Middle frontal gyrus (tissue), 1 donor: ENCODE measurements at regions not wholly inside any gene's neighbourhood (a gene's known extent, or its start where the extent isn't known, plus 50 kb on each side); places are given as distances from the start of the nearest gene placed in this dataset.

Experiments used
- DNase-seq: peaks from one replicate; pipeline ENCODE4 v3.0.0-alpha.2; 2015; ENCODE audit warnings: low spot score; ENCODE audit errors: extremely low spot score

- DNase-seq: no peak
Observed at GRCh38 chr6:142500250-142500786, 198.5 kb downstream of the ADGRG6 start.

DNA sequence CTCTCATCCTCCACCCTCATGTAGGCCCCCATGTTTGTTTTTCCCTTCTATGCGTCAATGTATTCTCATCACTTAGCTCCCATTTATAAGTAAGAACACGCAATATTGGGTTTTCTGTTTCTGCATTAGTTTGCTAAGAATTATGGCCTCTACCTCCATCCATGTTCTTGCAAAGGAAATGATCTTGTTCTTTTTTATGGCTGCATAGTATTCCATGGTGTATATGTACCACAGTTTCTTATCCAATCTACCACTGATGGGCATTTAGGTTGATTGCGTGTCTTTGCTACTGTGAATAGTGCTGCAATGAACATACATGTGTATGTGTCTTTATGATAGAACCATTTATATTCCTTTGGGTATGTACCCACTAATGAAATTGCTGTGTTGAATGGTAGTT, 200.0 kb downstream of the ADGRG6 start:
- DNase-seq: no peak

- no peak for DNase-seq
Observed at GRCh38 chr6:142507065-142507464, 205.3 kb downstream of the ADGRG6 start.

DNA sequence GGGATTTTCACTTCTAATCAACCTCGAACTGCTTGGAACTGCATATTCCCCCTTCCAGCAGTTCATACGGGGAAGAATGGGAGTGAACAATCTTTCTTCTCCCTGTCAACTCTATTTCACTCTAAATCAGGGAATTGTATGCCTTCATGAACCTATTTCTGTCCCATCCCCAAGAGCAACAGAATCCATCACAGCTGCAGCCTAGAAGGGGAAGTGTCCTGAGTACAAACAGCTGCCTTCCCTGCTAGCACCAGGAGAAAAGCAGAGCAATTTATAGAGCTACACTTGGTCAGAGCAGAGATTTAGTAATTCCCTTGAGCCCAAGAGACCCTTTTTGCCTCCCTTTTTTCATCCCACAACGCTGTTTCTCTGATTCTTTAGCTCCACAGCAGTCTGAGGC, 208.4 kb downstream of the ADGRG6 start:
- no peak for DNase-seq

DNA sequence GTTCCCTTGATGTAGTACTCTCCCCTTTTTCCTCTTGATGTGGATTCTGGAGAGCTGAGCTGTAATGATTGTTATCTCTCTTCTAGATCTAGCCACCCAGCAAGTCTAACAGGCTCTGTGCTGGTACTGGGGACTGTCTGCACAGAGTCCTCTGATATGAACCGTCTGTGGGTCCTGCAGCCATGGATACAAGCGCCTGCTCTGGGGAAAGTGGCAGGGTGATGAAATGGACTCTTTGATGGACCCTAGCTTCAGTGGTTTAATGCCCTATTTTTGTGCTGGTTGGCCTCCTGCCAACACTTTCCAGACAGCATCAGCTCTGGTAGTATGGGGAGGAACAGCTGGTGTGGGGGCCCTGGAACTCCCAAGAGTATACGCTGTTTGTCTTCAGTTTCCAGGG, 216.3 kb downstream of the ADGRG6 start:
- DNase-seq: no peak

DNA sequence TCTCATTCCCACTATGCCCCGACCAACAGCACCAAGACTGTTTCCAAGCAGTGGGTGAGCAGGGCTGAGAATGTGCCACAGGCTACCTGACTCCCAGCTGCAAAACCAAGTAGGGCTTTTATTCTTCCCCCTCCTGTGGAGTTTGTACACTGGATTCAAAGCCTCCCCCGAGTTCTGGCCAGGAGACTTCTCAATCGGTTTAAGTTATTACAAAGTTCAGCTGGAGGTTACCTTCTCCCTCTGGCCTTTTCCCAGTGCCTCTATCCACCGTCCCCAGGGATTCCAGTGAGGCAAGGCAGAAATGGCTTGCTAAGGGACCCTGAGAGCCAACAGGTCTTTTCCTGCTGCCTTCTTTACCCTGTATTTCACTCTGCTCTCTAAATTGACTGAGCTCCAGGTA, 217.0 kb downstream of the ADGRG6 start:
- no peak for DNase-seq

DNA sequence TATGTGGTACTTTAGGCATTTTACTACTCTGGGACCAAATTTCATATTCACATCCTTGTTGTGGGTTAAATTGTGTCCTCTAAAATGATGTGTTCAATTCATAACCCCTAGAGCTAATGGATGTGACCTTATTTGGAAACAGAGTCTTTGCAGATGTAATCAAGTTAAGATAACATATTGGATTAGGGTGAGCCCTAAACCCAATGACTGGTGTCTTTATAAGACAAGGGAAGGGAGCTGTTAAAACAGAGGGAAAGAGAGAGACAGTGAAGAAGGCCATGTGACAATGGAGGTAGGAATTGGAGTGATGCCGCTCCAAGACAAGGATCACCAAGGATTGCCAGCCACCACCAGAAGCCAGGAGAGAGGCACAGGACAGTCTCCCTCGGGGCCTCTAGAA, 220.0 kb downstream of the ADGRG6 start:
- no peak for DNase-seq

GRCh38 chr6:142523515-142524375, 221.9 kb downstream of the ADGRG6 start:
- DNase-seq: no peak

DNA sequence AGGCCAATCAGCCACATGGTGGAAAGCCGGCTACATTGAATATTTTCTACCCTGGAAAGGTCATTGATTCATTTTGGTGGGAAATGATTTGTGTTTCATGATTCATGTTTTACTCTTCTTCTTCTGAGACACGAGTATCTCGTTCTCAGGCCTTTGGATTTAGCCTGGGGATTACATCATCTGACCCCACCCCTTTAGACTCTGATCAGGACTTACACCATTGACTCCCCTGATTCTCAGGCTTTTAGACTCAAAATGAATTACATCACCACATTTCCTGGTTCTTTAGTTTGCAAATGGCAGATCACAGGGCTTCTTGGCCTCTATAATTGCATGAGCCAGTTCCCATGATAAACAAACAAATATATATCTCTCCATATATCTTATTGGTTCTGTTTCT, 228.8 kb downstream of the ADGRG6 start:
- DNase-seq: no peak

- DNase-seq: no peak
Observed at GRCh38 chr6:142531727-142532126, 229.9 kb downstream of the ADGRG6 start.

DNA sequence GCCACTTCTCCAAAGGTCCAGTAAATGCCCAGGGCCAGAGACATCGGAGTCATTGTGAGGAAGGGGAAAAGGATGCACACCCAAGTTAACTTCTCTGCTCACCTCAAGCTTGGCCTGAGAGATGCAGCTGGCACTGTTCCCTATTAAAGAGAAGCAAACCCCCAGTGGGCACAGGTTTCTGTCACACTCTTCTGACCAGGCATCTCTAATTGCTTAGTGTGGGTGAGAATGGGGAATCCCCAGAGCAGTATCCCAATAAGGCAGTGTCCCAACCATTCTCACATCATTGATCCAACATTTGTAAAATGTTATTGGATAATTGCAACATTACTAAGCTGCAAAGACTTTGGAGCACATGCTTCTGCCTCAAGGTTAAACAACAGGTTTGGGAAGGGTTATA, 232.3 kb downstream of the ADGRG6 start:
- no peak for DNase-seq

DNA sequence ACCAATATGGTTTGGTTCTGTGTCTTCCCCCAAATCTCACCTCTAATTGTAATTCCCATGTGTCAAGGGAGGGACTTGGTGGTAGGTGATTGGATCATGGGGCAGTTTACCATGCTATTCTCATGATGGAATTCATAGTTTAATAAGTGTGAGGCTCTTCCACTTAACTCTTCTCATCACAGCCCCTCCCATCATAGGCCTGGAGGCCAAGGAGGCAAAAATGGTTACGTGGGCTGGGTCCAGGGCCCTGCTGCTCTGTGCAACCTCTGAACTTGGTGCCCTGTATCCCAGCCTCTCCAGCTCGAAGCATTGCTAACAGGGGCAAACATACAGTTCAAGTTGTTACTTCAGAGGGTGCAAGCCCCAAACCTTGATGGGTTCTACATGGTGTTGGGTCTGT, 232.7 kb downstream of the ADGRG6 start:
- DNase-seq: no peak

- no peak for DNase-seq
Observed at GRCh38 chr6:142537612-142538478, 236.0 kb downstream of the ADGRG6 start.

GRCh38 chr6:142542704-142543233, 241.0 kb downstream of the ADGRG6 start:
- DNase-seq: no peak

GRCh38 chr6:142543606-142544005, 241.8 kb downstream of the ADGRG6 start:
- no peak for DNase-seq

GRCh38 chr6:142544199-142544838, 242.5 kb downstream of the ADGRG6 start:
- DNase-seq: no peak

DNA sequence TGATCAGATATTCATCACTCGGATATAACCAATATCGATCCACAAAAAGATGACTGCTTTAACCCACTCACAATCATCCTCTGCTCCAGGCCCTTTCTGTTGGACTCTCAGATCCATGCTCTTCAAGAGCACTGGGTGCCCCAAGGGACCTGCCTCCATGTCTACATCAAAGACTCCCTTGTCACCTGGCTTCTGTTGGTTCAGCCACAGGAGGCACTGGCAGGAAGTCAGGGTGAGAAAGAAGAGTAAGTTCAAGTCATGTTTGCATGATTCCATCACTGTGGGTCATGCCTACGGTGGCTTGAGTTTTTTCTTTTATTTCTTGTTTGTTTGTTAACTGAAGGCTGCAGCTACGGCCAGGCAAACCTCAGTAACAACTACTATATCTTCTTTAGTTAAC, 243.3 kb downstream of the ADGRG6 start:
- no peak for DNase-seq

- no peak for DNase-seq
Observed at GRCh38 chr6:142548566-142548965, 246.8 kb downstream of the ADGRG6 start.

DNA sequence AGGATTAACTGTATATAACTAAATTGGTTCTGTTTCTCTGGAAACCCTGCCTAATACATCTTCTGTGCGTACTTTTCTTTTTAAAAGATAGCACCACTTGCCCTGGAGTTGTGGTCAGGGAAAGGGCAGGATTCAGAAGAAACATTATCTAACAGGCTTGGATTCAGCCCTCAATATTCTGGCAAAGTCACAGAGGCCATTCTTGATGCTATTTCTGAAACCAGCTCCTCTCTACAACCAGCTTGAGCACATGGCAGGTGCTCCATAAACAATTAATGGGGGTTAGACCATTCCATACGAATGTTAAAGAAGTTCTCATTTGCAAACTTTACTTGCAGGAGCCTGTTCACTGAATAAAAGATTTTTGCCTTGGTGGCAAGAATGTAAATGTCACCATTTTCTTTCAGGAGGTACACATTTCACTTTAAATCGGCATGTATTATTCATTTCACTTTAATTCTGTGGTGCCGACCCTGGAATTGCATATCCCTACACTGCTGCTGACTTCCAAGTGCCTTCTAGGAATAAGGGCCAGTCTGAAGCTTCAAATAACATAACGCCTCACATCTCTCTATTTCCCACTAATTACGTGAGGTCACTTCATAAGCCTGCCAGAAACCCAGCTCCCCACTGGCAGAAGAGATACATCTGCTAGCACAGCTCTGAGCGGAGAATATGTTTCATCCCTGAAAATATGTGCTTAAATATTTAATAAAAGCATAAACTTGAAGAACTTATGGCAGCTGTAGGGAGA, 248.7 kb downstream of the ADGRG6 start:
- DNase-seq: no peak

DNA sequence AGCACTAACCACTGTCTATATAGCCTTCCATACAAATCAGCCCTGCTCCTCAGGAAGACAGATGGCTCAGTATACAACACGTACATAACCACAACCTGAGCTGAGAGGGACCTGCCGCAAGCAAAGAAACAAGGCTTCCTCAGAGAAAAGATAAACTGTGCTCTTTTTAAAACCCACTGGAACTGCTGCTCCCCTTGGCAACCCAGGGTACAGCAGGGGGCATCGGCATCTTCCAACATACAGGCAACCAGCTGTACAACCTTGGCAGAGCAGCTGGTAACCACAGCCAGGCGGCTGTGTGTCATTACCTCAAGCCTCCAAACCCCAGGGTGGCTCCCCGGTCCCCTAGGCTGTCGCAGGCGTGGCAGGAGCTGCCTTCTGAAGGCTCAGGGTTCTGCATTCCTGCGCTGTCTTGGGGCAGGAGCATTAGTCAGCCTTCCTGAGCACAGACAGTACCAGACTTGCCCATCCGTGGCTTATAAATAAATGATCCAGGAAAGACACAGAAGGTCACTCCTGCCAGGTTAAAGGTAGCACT, 249.5 kb downstream of the ADGRG6 start:
- DNase-seq: no peak
